Esophagus squamous epithelium (tissue), 5 donors: ENCODE measurements at regions not wholly inside any gene's neighbourhood (a gene's known extent, or its start where the extent isn't known, plus 50 kb on each side); places are given as distances from the start of the nearest gene placed in this dataset.

Experiments
- DNase-seq: peaks from one replicate; lab custom pipeline; 2025; lab: John Stamatoyannopoulos, UW
- H3K27ac ChIP-seq, 4 donors: fragments of 200-600 bp; sonication (generic); one replicate each; pipeline ENCODE4 v1.5.1; 2016 to 2019; ENCODE audit warnings: mild to moderate bottlenecking in 1 of 4
- H3K27me3 ChIP-seq, 4 donors: fragments of 200-600 bp; sonication (generic); 1 replicate in 3 of 4; 2 replicates in 1 of 4; pipeline versions ENCODE4 v1.5.1 to v1.6.0; 2017 to 2021; ENCODE audit warnings: antibody characterized with exemption in 1 of 4
- H3K36me3 ChIP-seq, 3 donors: fragments of 200-600 bp; sonication (generic); one replicate each; pipeline ENCODE4 v1.5.1; 2016 to 2019
- H3K4me1 ChIP-seq, 3 donors: fragments of 200-600 bp; sonication (generic); one replicate each; pipeline ENCODE4 v1.5.1; 2017 to 2019
- H3K4me3 ChIP-seq, 4 donors: fragments of 200-600 bp; sonication (generic); 1 replicate in 3 of 4; 2 replicates in 1 of 4; pipeline ENCODE4 v1.5.1; 2016 to 2019; ENCODE audit warnings: mild to moderate bottlenecking in 2 of 4, moderate library complexity in 1 of 4
- H3K9me3 ChIP-seq, 3 donors: fragments of 200-600 bp; sonication (generic); one replicate each; pipeline ENCODE4 v1.5.1; 2016 to 2019
- CTCF ChIP-seq, 6 experiments: fragments of 450-650 bp in 4 of 6; fragments of 200-600 bp in 2 of 6; sonication (generic) in 2 of 6; IDR thresholded peaks; one replicate each; pipeline ENCODE4 v1.5.1; 2016 to 2019; ENCODE audit warnings: antibody characterized with exemption in 6 of 6, mild to moderate bottlenecking in 4 of 6, moderate library complexity in 4 of 6
- POLR2A ChIP-seq, 4 donors: fragments of 450-650 bp; IDR thresholded peaks; one replicate each; pipeline ENCODE4 v1.6.1; 2017; ENCODE audit warnings: antibody characterized with exemption in 4 of 4, mild to moderate bottlenecking in 4 of 4, moderate library complexity in 3 of 4
- WGBS, 2 donors: methylation state at CpG; one replicate each; pipeline ENCODE4 v1.1.5; 2018; 5-methylcytosine and 5-hydroxymethylcytosine counted together
- intact Hi-C: fragments of 100-400 bp; cut with DNase I; formaldehyde crosslinking; loops from one replicate; pipeline ENCODE4 v1.15.0; 2022
- donor health status: DM: yes; HTN: yes; CAD: no.

- no peak for DNase-seq
- Histone ChIP-seq H3K4me3 (no peak overlapping the region), H3K4me1 (peaks cover 0 to 11% (median 4%) of the 10 kb centered on the region in 3 donors), H3K9me3 (no peaks in the 10 kb centered on the region), H3K36me3 (no peaks in the 10 kb centered on the region), H3K27me3 (peaks cover 0 to 3% (median 0%) of the 10 kb centered on the region in 4 donors), H3K27ac (no peak overlapping the region)
- no peak for TF ChIP-seq CTCF (IDR thresholded peaks at IDR 0.05)
- no peak for TF ChIP-seq POLR2A (IDR thresholded peaks at IDR 0.05)
- intact Hi-C loops: no loop called here
- 63 to 100% methylated on average over 1 to 2 of the region's 9 CpGs for WGBS, 2 donors
Measured at GRCh38 chr2:128437204-128437565, 118.5 kb upstream of the HS6ST1 start.

- H3K9me3 ChIP-seq: no peaks in the 10 kb centered on the region
- WGBS, 2 donors: 89 to 96% methylated on average over 9 to 13 of the region's 16 CpGs
- TF ChIP-seq POLR2A (IDR thresholded peaks at IDR 0.05): no peak
- no peak for TF ChIP-seq CTCF (IDR thresholded peaks at IDR 0.05)
- peak overlapping the region in 1 of 4 donors; percentile 6 for H3K27ac ChIP-seq
- H3K4me1 ChIP-seq: peaks cover 6 to 20% (median 7%) of the 10 kb centered on the region in 3 donors
- DNase-seq: no peak
- H3K36me3 ChIP-seq: no peaks in the 10 kb centered on the region
- no peak overlapping the region for H3K4me3 ChIP-seq
- intact Hi-C loops: no loop called here
- peaks cover 0 to 3% (median 0%) of the 10 kb centered on the region in 4 donors for H3K27me3 ChIP-seq
Measured at GRCh38 chr2:128438091-128438490, 119.4 kb upstream of the HS6ST1 start.

GRCh38 chr2:128438586-128438985, 119.9 kb upstream of the HS6ST1 start:
- TF ChIP-seq CTCF (IDR thresholded peaks at IDR 0.05) (no peak), POLR2A (IDR thresholded peaks at IDR 0.05) (no peak)
- H3K9me3 ChIP-seq: no peaks in the 10 kb centered on the region
- H3K4me1 ChIP-seq: peaks cover 6 to 22% (median 7%) of the 10 kb centered on the region in 3 donors
- H3K27me3 ChIP-seq: peaks cover 0 to 3% (median 0%) of the 10 kb centered on the region in 4 donors
- WGBS, 2 donors: 88 to 100% methylated on average over 1 to 4 of the region's 14 CpGs
- DNase-seq: no peak
- H3K27ac ChIP-seq: no peak overlapping the region
- no peak overlapping the region for H3K4me3 ChIP-seq
- H3K36me3 ChIP-seq: no peaks in the 10 kb centered on the region
- intact Hi-C loops: no loop called here

- 69 to 80% methylated on average over 8 to 10 of the region's 12 CpGs for WGBS, 2 donors
- Histone ChIP-seq H3K4me3 (no peak overlapping the region), H3K27ac (peak overlapping the region in 1 of 4 donors; percentile 13), H3K27me3 (peaks cover 0 to 3% (median 0%) of the 10 kb centered on the region in 4 donors), H3K4me1 (peaks cover 6 to 22% (median 7%) of the 10 kb centered on the region in 3 donors), H3K36me3 (no peaks in the 10 kb centered on the region), H3K9me3 (no peaks in the 10 kb centered on the region)
- intact Hi-C loops: no loop called here
- no peak for TF ChIP-seq POLR2A (IDR thresholded peaks at IDR 0.05)
- no peak for TF ChIP-seq CTCF (IDR thresholded peaks at IDR 0.05)
- no peak for DNase-seq
Measured at GRCh38 chr2:128439031-128439790, 120.5 kb upstream of the HS6ST1 start.
